SK-N-SH (cell line): ENCODE measurements at regions not wholly inside any gene's neighbourhood (a gene's known extent, or its start where the extent isn't known, plus 50 kb on each side); places are given as distances from the start of the nearest gene placed in this dataset.
A peak's percentile ranks its signal among the peaks of the same experiment; 100 is the strongest.

ENCODE experiments used
- EZH2phosphoT487 ChIP-seq: fragments of 200-600 bp; sonication (generic); IDR thresholded peaks from 2 replicates; pipeline ENCODE4 v1.6.1; 2017; ENCODE audit warnings: low read depth, mixed run types, mild to moderate bottlenecking, antibody characterized with exemption, moderate library complexity, borderline replicate concordance
- JUND ChIP-seq: IDR thresholded peaks from 2 replicates; pipeline ENCODE4 v1.4.0; 2012
- RAD21 ChIP-seq: IDR thresholded peaks from 2 replicates; pipeline ENCODE4 v1.6.1; 2012; ENCODE audit warnings: mild to moderate bottlenecking, low read length
- RFX5 ChIP-seq: IDR thresholded peaks from 2 replicates; pipeline ENCODE4 v1.6.1; 2012; ENCODE audit warnings: mild to moderate bottlenecking, improper control_type of control experiment, low read length
- SMC3 ChIP-seq: IDR thresholded peaks from 2 replicates; pipeline ENCODE4 v1.6.1; 2012; ENCODE audit warnings: low read depth, low read length, improper control_type of control experiment
- TF ChIP-seq, protein P1 (sequence below): fragments of 200-600 bp; sonication (generic); IDR thresholded peaks from 2 replicates; pipeline ENCODE4 v1.6.1; 2017; ENCODE audit warnings: antibody characterized with exemption, mild to moderate bottlenecking, moderate library complexity
- TF ChIP-seq, protein P2 (sequence below): IDR thresholded peaks from 2 replicates; pipeline ENCODE4; 2012
- TF ChIP-seq, protein P3 (sequence below): IDR thresholded peaks from 2 replicates; pipeline ENCODE4 v1.4.0; 2012; ENCODE audit warnings: low read depth

DNA sequence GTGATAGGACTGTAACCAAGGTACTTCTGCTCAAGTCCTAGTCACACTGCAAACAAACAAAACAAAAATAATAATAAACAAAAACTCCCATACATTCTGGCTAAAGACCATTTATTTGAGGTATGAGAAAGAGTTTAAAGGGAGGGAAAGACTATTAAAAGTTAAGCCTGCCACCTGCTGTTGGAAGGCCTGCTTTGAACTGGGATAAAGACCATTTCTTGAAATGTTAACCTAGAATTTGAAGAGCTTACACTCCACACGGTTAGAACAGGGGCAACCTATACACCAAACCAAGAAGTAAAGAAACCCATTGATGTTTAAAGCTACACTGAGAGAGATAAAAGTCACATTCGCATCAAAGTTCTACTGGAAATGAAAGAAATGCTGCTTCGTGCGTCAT, 548.7 kb upstream of the DIPK2B start:
- TF ChIP-seq, protein P1, sequence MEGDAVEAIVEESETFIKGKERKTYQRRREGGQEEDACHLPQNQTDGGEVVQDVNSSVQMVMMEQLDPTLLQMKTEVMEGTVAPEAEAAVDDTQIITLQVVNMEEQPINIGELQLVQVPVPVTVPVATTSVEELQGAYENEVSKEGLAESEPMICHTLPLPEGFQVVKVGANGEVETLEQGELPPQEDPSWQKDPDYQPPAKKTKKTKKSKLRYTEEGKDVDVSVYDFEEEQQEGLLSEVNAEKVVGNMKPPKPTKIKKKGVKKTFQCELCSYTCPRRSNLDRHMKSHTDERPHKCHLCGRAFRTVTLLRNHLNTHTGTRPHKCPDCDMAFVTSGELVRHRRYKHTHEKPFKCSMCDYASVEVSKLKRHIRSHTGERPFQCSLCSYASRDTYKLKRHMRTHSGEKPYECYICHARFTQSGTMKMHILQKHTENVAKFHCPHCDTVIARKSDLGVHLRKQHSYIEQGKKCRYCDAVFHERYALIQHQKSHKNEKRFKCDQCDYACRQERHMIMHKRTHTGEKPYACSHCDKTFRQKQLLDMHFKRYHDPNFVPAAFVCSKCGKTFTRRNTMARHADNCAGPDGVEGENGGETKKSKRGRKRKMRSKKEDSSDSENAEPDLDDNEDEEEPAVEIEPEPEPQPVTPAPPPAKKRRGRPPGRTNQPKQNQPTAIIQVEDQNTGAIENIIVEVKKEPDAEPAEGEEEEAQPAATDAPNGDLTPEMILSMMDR, result peak; percentile 61
- TF ChIP-seq, protein P2, sequence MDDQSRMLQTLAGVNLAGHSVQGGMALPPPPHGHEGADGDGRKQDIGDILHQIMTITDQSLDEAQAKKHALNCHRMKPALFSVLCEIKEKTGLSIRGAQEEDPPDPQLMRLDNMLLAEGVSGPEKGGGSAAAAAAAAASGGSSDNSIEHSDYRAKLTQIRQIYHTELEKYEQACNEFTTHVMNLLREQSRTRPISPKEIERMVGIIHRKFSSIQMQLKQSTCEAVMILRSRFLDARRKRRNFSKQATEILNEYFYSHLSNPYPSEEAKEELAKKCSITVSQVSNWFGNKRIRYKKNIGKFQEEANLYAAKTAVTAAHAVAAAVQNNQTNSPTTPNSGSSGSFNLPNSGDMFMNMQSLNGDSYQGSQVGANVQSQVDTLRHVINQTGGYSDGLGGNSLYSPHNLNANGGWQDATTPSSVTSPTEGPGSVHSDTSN, result no peak
- TF ChIP-seq SMC3, result no peak
- TF ChIP-seq RAD21, result peak; percentile 34
- no peak for TF ChIP-seq RFX5
- no peak for TF ChIP-seq EZH2phosphoT487
- TF ChIP-seq, protein P3, sequence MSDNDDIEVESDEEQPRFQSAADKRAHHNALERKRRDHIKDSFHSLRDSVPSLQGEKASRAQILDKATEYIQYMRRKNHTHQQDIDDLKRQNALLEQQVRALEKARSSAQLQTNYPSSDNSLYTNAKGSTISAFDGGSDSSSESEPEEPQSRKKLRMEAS, result no peak
- peak; percentile 17; the same call in 1 of the 2 replicates for TF ChIP-seq JUND
